H9 (cell line): ENCODE measurements at regions not wholly inside any gene's neighbourhood (a gene's known extent, or its start where the extent isn't known, plus 50 kb on each side); places are given as distances from the start of the nearest gene placed in this dataset.

Experiments used
- DNase-seq: peaks from one replicate; pipeline ENCODE4 v3.0.0-alpha.2; 2017
- H2AFZ ChIP-seq: one replicate; pipeline ENCODE4 v1.6.1; 2013; ENCODE audit warnings: mild to moderate bottlenecking, low read length, control low read depth, moderate library complexity
- H2AK5ac ChIP-seq: 2 replicates; pipeline ENCODE4 v1.6.1; 2013; ENCODE audit warnings: low read length, control low read depth, mixed read lengths; ENCODE audit not compliant: insufficient read length
- H2BK120ac ChIP-seq: one replicate; pipeline ENCODE4 v1.6.1; 2013; ENCODE audit warnings: low read depth, mild to moderate bottlenecking, low read length, control low read depth, inconsistent platforms; ENCODE audit not compliant: poor library complexity, severe bottlenecking
- H2BK12ac ChIP-seq: 2 replicates; pipeline ENCODE4 v1.6.1; 2013; ENCODE audit warnings: low read length, control low read depth, mixed read lengths, low read depth; ENCODE audit not compliant: insufficient read length
- H2BK15ac ChIP-seq: 2 replicates; pipeline ENCODE4 v1.6.1; 2013; ENCODE audit warnings: low read depth, low read length, control low read depth
- H2BK20ac ChIP-seq: one replicate; pipeline ENCODE4 v1.6.1; 2013; ENCODE audit warnings: low read depth, mild to moderate bottlenecking, low read length, control low read depth, inconsistent platforms; ENCODE audit not compliant: poor library complexity, severe bottlenecking
- H2BK5ac ChIP-seq: 2 replicates; pipeline ENCODE4 v1.6.1; 2013; ENCODE audit warnings: low read length, control low read depth, mixed read lengths; ENCODE audit not compliant: insufficient read length
- H3K14ac ChIP-seq: 2 replicates; pipeline ENCODE4 v1.6.1; 2013; ENCODE audit warnings: low read length, control low read depth; ENCODE audit not compliant: insufficient read depth
- H3K18ac ChIP-seq: 2 replicates; pipeline ENCODE4 v1.6.1; 2013; ENCODE audit warnings: low read depth, mild to moderate bottlenecking, mixed read lengths, low read length, control low read depth; ENCODE audit not compliant: insufficient read length
- H3K23ac ChIP-seq: 2 replicates; pipeline ENCODE4 v1.6.1; 2013; ENCODE audit warnings: low read length, control low read depth, mixed read lengths, low read depth; ENCODE audit not compliant: insufficient read length
- H3K23me2 ChIP-seq: 2 replicates; pipeline ENCODE4 v1.6.1; 2013; ENCODE audit warnings: low read depth, mild to moderate bottlenecking, mixed read lengths, low read length, control low read depth; ENCODE audit not compliant: insufficient read length, poor library complexity, severe bottlenecking
- H3K27ac ChIP-seq: 2 replicates; pipeline ENCODE4 v1.5.1; 2013; ENCODE audit warnings: low read length, control low read depth, mixed read lengths, low read depth; ENCODE audit not compliant: insufficient read length
- H3K27me3 ChIP-seq: 2 replicates; pipeline ENCODE4 v1.6.1; 2013; ENCODE audit warnings: low read length, control low read depth, inconsistent platforms; ENCODE audit not compliant: insufficient read depth
- H3K4ac ChIP-seq: 2 replicates; pipeline ENCODE4 v1.6.1; 2013; ENCODE audit warnings: low read depth, mild to moderate bottlenecking, control low read depth, inconsistent platforms, low read length, moderate library complexity
- H3K4me1 ChIP-seq: 2 replicates; pipeline ENCODE4 v1.6.1; 2013; ENCODE audit warnings: low read length, control low read depth, inconsistent platforms; ENCODE audit not compliant: insufficient read depth
- H3K4me2 ChIP-seq: 2 replicates; pipeline ENCODE4 v1.6.1; 2013; ENCODE audit warnings: low read length, control low read depth, mixed read lengths; ENCODE audit not compliant: insufficient read length, insufficient read depth
- H3K56ac ChIP-seq: 2 replicates; pipeline ENCODE4 v1.6.1; 2013; ENCODE audit warnings: low read depth, mild to moderate bottlenecking, mixed read lengths, low read length, control low read depth; ENCODE audit not compliant: insufficient read length
- H3K79me1 ChIP-seq: 2 replicates; pipeline ENCODE4 v1.6.1; 2013; ENCODE audit warnings: low read depth, mild to moderate bottlenecking, moderate library complexity, low read length, control low read depth, inconsistent platforms; ENCODE audit not compliant: insufficient read depth, poor library complexity, severe bottlenecking
- H3K79me2 ChIP-seq: 2 replicates; pipeline ENCODE4 v1.6.1; 2013; ENCODE audit warnings: low read length, control low read depth, inconsistent platforms; ENCODE audit not compliant: insufficient read depth
- H3K9ac ChIP-seq: 2 replicates; pipeline ENCODE4 v1.6.1; 2013; ENCODE audit warnings: low read length, control low read depth, mixed read lengths; ENCODE audit not compliant: insufficient read length; ENCODE audit errors: extremely low read depth
- H3K9me3 ChIP-seq: one replicate; pipeline ENCODE4 v1.6.1; 2013; ENCODE audit warnings: low read depth, low read length, inconsistent platforms; ENCODE audit not compliant: control insufficient read depth
- H3T11ph ChIP-seq: one replicate; pipeline ENCODE4 v1.6.1; 2013; ENCODE audit warnings: mild to moderate bottlenecking, low read length, control low read depth, inconsistent platforms
- H4K20me1 ChIP-seq: one replicate; pipeline ENCODE4 v1.6.1; 2013; ENCODE audit not compliant: control insufficient read depth, insufficient read length, insufficient read depth
- H4K5ac ChIP-seq: 2 replicates; pipeline ENCODE4 v1.6.1; 2013; ENCODE audit warnings: low read depth, mild to moderate bottlenecking, mixed read lengths, low read length, control low read depth; ENCODE audit not compliant: insufficient read length
- H4K8ac ChIP-seq: replicated peaks from 2 replicates; pipeline ENCODE4 v1.6.1; 2013; ENCODE audit warnings: low read length, control low read depth, mixed read lengths, low read depth; ENCODE audit not compliant: insufficient read length
- H4K91ac ChIP-seq: 2 replicates; pipeline ENCODE4 v1.6.1; 2013; ENCODE audit warnings: low read depth, mild to moderate bottlenecking, moderate library complexity, mixed read lengths, low read length, control low read depth; ENCODE audit not compliant: insufficient read length
- H3K27ac Mint-ChIP-seq, 3 experiments: 2 replicates in 2 of 3; 3 replicates in 1 of 3; pipeline ENCODE4 v1.8.0; 2020 to 2021; ENCODE audit warnings: mixed read lengths in 3 of 3, mild to moderate bottlenecking in 1 of 3, moderate library complexity in 1 of 3
- H3K27me3 Mint-ChIP-seq: 2 replicates; pipeline ENCODE4 v1.8.0; 2021; ENCODE audit warnings: low read depth, mild to moderate bottlenecking, moderate library complexity, mixed read lengths
- H3K36me3 Mint-ChIP-seq, 3 experiments: 2 replicates in 2 of 3; 3 replicates in 1 of 3; pipeline ENCODE4 v1.8.0; 2020 to 2021; ENCODE audit warnings: low read depth in 3 of 3, mixed read lengths in 3 of 3; ENCODE audit not compliant: insufficient read depth in 1 of 3
- H3K4me1 Mint-ChIP-seq, 2 experiments: 2 replicates each; pipeline ENCODE4 v1.8.0; 2020; ENCODE audit warnings: mixed read lengths in 2 of 2
- H3K4me3 Mint-ChIP-seq, 2 experiments: 2 replicates in 1 of 2; 3 replicates in 1 of 2; pipeline ENCODE4 v1.8.0; 2020 to 2021; ENCODE audit warnings: mild to moderate bottlenecking in 2 of 2, mixed read lengths in 2 of 2, moderate library complexity in 1 of 2
- H3K9me3 Mint-ChIP-seq, 2 experiments: 2 replicates in 1 of 2; 3 replicates in 1 of 2; pipeline ENCODE4 v1.8.0; 2020; ENCODE audit warnings: mild to moderate bottlenecking in 2 of 2, mixed read lengths in 2 of 2, moderate library complexity in 1 of 2
- WGBS: extraction: QIAGEN DNeasy Blood & Tissue Kit; methylation state at CpG from one replicate; pipeline ENCODE4 v1.1.7; 2013; ENCODE audit warnings: missing lambda C conversion rate, low lambda C conversion rate, mixed read lengths; ENCODE audit not compliant: insufficient read length; ENCODE audit errors: extremely low coverage; 5-methylcytosine and 5-hydroxymethylcytosine counted together
- TF ChIP-seq, protein P1 (sequence below): fragments of 200-600 bp; sonication (generic); conservative IDR thresholded peaks from 3 replicates; pipeline ENCODE4 v1.8.0; 2021; ENCODE audit warnings: antibody characterized with exemption, mild to moderate bottlenecking

- H3K9me3 Mint-ChIP-seq: no peaks in the 10 kb centered on the region
- no peaks in the 10 kb centered on the region for H3K36me3 Mint-ChIP-seq
Observed at GRCh38 chr5:174550026-174550425, 174.4 kb upstream of the MSX2 start.

More at GRCh38 chr5:174550026-174550425, 174.4 kb upstream of the MSX2 start:
- H2BK15ac ChIP-seq: no peak overlapping the region
- H4K8ac ChIP-seq: no peak overlapping the region
- WGBS: no CpG with 5 or more reads among the region's 6 CpGs
- no peak overlapping the region for H3K23ac ChIP-seq
- no peak overlapping the region for H3T11ph ChIP-seq
- H2AFZ ChIP-seq: no peak overlapping the region
- H2BK120ac ChIP-seq: no peak overlapping the region
- Mint-ChIP-seq H3K4me1 (peaks cover 3 to 6% of the 10 kb centered on the region in 2 experiments; a peak in 3 of 4 replicates), H3K27me3 (peaks cover 10% of the 10 kb centered on the region), H3K4me3 (no peak overlapping the region), H3K27ac (no peak overlapping the region)
- H3K4me1 ChIP-seq: no peaks in the 10 kb centered on the region
- H3K9me3 ChIP-seq: no peaks in the 10 kb centered on the region
- H3K4ac ChIP-seq: no peak overlapping the region
- no peak overlapping the region for H2AK5ac ChIP-seq
- H4K91ac ChIP-seq: no peak overlapping the region
- DNase-seq: no peak
- H3K79me1 ChIP-seq: no peaks in the 10 kb centered on the region
- no peak overlapping the region for H3K4me2 ChIP-seq
- no peak overlapping the region for H3K56ac ChIP-seq
- no peaks in the 10 kb centered on the region for H3K23me2 ChIP-seq
- H2BK5ac ChIP-seq: no peak overlapping the region
- H3K79me2 ChIP-seq: no peaks in the 10 kb centered on the region
- no peak overlapping the region for H2BK20ac ChIP-seq
- TF ChIP-seq, protein P1, sequence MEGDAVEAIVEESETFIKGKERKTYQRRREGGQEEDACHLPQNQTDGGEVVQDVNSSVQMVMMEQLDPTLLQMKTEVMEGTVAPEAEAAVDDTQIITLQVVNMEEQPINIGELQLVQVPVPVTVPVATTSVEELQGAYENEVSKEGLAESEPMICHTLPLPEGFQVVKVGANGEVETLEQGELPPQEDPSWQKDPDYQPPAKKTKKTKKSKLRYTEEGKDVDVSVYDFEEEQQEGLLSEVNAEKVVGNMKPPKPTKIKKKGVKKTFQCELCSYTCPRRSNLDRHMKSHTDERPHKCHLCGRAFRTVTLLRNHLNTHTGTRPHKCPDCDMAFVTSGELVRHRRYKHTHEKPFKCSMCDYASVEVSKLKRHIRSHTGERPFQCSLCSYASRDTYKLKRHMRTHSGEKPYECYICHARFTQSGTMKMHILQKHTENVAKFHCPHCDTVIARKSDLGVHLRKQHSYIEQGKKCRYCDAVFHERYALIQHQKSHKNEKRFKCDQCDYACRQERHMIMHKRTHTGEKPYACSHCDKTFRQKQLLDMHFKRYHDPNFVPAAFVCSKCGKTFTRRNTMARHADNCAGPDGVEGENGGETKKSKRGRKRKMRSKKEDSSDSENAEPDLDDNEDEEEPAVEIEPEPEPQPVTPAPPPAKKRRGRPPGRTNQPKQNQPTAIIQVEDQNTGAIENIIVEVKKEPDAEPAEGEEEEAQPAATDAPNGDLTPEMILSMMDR: no peak
- H3K9ac ChIP-seq: no peak overlapping the region
- H3K14ac ChIP-seq: no peak overlapping the region
- no peak overlapping the region for H3K27ac ChIP-seq
- H3K18ac ChIP-seq: no peak overlapping the region
- no peaks in the 10 kb centered on the region for H3K27me3 ChIP-seq
- H4K5ac ChIP-seq: no peak overlapping the region
- no peak overlapping the region for H2BK12ac ChIP-seq
- H4K20me1 ChIP-seq: no peaks in the 10 kb centered on the region
